GM21737 (cell line): ENCODE measurements at regions not wholly inside any gene's neighbourhood (a gene's known extent, or its start where the extent isn't known, plus 50 kb on each side); places are given as distances from the start of the nearest gene placed in this dataset.
A peak's percentile ranks its signal among the peaks of the same experiment; 100 is the strongest.
"Not testable (repeated sequence)": the region's sequence is repeated elsewhere in the genome, so short reads cannot be mapped to it uniquely, and the experiment has no call there.

Source experiments
- ATAC-seq: cut with Tn5 transposase; IDR thresholded peaks from one replicate; pipeline ENCODE4 v1.9.1; 2021; ENCODE audit warnings: mild to moderate bottlenecking, moderate library complexity; ENCODE audit not compliant: unreplicated experiment

GRCh38 chr9:42325142-42325541 is 141.7 kb downstream of the SPATA31A6 start:
- ATAC-seq: not testable (repeated sequence)

DNA sequence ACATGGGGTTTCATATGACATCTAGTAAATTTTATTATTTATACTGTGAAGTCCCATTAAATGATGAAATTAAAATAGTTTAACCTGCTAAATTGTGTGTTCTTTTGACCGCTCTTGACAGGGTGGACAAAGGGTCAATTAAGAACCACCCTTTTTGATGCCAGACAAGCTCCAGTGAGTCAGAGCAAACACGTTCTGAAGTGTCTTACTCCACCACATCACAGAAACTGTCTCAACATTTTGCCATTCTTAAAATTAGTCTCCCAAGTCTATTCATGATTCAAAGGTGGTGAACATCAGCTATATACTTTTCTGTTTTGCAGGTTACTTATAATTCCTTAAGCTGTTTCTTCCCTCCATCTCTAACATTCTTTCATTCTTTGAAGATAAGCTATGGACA is 142.1 kb downstream of the SPATA31A6 start:
- ATAC-seq: not testable (repeated sequence)

GRCh38 chr9:42326482-42326881 is 143.0 kb downstream of the SPATA31A6 start:
- ATAC-seq: not testable (repeated sequence)

- not testable (repeated sequence) for ATAC-seq
Observed at GRCh38 chr9:42335342-42335741, 151.9 kb downstream of the SPATA31A6 start.

DNA sequence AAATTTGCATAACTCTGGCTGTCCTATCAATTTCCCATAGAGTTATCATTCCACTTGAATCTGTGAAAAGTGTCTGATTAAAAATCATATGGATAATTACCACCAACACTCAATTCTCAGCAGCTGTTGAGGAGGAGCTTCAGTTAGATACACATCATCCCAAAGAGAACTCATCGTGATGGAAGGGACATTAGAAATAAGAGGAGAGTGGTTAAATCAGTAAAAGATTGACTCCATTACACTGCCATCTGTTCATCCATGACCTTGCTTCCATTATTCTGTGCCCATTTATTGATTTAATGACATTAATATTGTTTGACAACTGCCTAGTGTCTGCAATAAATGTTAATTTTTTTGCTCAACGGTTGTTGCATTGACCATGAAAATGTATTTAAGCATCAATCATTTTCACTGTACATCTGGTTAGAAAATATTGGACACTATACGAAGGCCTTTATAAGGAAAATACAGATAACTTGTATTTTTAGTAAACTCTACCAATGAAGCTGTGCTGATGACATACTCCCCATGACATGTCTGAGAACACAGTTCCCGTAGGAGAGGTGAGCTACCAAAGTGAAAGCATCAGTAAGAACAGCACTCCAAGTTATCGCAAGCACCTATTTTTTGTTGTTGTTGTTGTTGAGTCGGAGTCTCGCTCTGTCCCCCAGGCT is 152.7 kb downstream of the SPATA31A6 start:
- not testable (repeated sequence) for ATAC-seq

- not testable (repeated sequence) for ATAC-seq
Observed at GRCh38 chr9:42338275-42338674, 154.8 kb downstream of the SPATA31A6 start.

GRCh38 chr9:42339671-42340434 is 156.4 kb downstream of the SPATA31A6 start:
- not testable (repeated sequence) for ATAC-seq

DNA sequence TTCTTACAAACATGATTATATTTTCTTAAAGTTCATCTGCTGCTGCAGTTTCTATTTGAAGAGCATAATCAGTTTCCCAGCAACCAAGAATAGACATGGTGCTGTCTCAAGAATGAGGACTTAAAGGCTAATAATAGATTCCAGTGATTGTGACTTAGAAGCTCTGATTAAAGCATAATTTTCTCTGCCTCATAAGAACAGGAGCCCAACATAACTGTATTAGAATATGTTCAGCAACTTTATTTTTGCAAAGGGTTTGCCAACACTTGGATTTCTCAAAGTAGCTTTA is 156.9 kb downstream of the SPATA31A6 start:
- not testable (repeated sequence) for ATAC-seq

GRCh38 chr9:42341860-42342259 is 158.4 kb downstream of the SPATA31A6 start:
- not testable (repeated sequence) for ATAC-seq

GRCh38 chr9:42342297-42342696 is 158.8 kb downstream of the SPATA31A6 start:
- not testable (repeated sequence) for ATAC-seq

DNA sequence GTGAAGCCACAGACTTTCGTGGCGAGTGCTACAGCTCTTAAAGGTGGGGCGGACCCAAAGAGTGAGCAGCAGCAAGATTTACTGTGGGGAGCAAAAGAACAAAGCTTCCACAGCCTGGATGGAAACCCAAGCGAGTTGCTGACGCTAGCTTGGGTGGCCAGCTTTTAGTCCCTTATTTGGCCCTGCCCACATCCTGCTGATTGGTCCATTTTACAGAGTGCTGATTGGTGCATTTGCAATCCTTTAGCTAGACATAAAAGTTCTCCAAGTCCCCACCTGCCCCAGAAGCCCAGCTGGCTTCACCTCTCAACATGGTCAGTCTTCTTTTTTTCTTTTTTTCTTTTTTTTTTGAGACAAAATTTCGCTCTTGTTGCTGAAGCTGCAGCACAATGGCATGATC is 161.0 kb downstream of the SPATA31A6 start:
- not testable (repeated sequence) for ATAC-seq

DNA sequence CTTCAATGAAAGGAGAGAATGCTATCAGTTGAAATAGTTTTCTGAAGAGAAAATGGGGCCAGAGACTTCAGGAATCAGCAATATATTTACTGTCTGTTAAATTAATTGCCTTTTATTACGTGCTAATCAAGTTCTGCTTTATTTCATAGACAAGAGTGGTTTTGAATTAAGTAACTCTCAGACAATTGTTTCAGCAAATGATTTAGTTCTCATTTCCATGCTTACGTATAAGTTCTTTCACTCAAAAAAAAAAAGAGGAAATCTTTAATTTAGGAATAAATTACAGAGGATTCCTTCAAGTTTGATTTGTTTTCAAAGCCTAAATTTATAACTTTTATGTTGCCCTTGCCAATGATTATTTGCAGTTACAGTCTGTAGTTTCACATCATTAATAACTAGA is 163.5 kb downstream of the SPATA31A6 start:
- ATAC-seq: not testable (repeated sequence)

DNA sequence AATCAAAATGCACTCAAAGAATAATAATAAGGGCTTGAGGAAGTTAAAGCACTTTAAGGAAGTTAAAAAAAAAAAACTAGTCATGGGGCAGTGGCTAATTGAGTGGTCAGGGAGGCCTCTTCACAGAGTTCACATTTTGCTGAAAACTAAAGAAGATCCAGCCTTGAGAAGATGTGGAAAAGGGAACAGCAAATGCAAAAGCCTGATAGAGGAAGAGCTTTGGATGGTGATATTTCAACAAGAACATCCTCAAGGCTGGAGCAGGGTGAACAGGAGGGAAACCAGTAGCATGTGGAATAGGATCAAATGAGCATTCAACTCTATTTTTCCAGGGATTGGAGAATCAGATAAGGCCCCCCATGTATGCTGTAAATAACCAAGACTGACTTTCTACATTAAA is 165.7 kb downstream of the SPATA31A6 start:
- ATAC-seq: not testable (repeated sequence)

- ATAC-seq: not testable (repeated sequence)
Observed at GRCh38 chr9:42350412-42350811, 167.0 kb downstream of the SPATA31A6 start.

DNA sequence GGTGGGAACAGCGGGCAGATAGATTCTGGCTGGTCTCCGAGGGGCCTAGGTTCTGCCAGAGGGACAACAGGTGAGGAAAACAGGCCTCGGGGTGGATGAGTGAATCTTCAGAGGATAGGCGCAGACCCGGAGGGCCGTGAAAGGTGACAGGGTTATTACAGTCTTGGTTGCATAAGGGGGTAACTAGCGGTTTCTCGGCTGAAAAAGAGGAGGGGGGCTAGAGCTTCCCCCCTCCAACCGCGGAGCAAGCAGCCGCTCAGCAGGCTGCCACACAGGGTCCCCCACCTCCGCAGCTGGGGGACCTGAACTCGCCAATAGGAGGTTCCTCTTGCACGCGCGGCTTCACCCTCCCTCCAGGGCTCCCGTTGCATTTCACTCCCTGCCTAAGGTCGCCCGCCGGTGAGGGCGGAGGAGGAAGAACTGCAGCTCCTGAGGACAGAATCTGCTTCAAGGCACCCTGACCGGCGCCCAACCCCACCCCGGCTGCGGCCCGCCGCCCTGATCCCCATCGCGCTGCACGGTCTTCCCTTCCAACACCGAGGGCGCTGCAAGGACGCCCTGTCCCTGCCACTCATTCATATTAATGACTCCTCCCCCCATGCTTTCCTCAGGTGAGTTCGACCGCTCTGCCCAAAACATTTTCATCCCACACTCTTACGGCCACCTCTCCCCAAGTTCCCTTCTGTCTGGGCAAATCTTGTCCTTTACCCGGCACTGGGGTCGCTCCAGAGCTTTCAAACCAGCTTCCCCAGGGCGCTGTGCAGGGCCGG is 174.3 kb downstream of the SPATA31A6 start:
- ATAC-seq: not testable (repeated sequence)

GRCh38 chr9:42358626-42359247 is 175.3 kb downstream of the SPATA31A6 start:
- ATAC-seq: not testable (repeated sequence)

- not testable (repeated sequence) for ATAC-seq
Observed at GRCh38 chr9:42364410-42365243, 181.2 kb downstream of the SPATA31A6 start.

DNA sequence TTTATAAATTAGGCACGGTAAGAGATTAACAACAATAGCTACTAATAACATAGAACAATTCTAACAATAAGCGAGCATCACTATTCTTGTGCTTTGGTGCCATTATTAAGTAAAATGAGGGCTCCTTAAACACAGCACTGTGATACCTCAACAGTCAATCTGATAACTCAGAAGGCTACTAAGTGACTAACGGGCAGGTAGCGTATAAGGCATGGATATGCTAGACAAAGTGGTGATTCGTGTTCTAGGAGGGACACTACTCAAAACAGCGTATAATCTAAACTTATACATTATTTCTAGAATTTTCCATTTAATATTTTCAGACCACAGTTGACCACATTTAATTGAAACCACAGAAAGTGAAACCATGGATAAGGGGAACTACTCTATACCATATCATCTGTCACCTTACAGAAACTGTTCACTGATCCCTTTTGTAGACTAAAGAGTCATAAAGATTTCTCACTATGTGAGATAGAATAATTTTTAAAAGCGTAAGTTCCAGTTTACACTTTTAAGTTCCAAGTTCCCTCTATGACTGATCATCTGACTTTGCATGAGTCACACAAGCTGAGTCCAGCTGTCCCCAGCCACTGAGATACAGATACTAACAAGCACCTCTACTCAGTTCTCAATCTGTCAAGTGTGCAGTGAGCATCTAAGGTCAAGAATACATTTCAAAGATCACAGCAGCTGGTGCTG is 181.9 kb downstream of the SPATA31A6 start:
- ATAC-seq: peak; percentile 80

GRCh38 chr9:42368279-42368881 is 184.9 kb downstream of the SPATA31A6 start:
- not testable (repeated sequence) for ATAC-seq
